Fibroblast of peridontal ligament (primary cell): ENCODE measurements at regions not wholly inside any gene's neighbourhood (a gene's known extent, or its start where the extent isn't known, plus 50 kb on each side); places are given as distances from the start of the nearest gene placed in this dataset.

ENCODE experiments used
- DNase-seq: peaks from one replicate; pipeline ENCODE4 v3.0.0-alpha.2; 2010; ENCODE audit errors: extremely low read depth

DNA sequence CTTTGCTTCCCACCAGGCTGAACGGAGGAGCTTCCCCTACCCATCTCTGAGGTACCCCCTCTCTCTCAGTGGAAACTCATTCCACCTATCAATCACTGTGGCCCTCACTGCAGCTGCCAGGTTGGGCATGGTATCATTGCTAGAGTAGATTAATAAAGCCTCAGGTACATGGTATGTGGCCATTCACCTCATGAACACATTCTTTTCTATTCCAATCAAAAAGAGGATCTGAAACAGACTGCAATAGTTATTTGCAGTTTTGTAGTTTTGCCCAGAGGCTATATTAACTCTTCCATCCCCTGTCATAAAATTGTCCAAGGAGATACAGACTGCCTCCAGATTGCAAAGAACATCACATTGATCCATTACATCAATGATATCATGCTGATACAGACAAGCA is 85.8 kb upstream of the MVB12B start:
- no peak for DNase-seq

GRCh38 chr9:126248680-126249079 is 77.9 kb upstream of the MVB12B start:
- peak; percentile 82 for DNase-seq

DNA sequence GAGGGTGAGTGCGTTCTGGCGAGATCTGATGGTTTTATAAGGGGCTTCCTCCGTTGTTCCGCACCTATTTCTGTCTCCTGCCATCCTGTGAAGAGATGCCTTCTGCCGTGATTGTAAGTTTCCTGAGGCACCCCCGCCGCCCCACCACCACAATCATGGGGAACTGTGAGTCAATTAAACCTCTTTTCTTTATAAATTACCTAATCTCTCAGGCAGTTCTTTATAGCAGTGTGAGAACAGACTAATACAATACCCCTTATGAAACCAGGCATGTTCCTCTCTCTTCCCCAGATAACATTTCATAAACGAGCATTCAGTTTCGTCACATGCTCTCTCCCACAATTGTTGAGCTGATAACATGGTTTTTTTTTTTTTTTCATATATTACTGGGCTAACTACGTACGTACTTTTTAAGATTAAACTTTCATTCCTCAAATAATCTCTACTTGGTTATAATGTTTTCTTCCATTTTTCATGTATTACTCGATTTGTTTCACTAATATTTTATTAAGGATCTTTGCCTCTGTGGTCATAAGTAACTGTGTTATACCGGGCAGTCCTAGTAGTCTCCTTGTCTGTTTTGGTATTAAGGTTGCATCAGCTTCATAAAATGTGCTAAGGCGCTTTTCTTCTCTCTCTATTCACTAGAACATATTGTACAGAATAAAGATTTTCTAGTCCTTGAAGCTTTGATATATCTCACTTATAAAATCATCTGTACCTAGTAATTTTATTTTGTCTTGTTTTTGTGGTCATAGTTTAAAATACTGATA is 64.9 kb upstream of the MVB12B start:
- no peak for DNase-seq

DNA sequence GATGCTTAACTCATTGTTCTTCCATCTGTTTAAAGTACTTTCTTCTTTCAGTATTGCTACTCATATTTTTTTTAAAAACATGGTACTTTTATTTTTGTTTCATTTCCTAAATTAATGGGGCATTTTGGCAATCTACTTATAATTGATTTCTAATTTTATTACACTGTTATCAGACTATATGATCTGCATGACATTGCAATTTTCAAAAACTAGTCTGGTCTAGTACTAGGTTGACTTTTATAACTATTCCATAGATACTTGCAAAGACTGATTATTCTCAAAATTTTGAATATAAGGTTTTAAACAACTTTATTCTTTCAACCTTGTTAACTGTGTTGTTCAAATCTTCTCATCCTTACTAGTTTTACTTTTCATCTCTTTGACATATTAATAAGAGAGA is 63.9 kb upstream of the MVB12B start:
- DNase-seq = no peak

DNA sequence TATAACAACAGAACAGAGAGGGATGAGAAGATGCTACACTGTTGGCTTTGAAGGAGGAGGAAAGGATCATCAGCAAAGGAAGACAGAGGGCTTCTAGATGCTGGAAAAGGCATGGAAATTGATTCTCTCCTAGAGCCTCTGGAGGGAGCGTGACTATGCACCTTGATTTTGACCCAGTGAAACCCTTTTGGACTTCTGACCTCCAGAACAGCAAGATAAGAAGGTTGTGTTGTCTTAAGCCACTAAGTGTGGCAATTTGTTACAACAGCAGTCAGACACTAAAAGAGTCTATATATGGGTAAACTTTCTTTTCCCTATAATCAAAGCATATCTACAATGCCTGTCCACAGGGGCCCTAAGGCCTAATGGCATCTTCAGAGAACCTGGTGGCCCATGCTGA is 56.1 kb upstream of the MVB12B start:
- no peak for DNase-seq

DNA sequence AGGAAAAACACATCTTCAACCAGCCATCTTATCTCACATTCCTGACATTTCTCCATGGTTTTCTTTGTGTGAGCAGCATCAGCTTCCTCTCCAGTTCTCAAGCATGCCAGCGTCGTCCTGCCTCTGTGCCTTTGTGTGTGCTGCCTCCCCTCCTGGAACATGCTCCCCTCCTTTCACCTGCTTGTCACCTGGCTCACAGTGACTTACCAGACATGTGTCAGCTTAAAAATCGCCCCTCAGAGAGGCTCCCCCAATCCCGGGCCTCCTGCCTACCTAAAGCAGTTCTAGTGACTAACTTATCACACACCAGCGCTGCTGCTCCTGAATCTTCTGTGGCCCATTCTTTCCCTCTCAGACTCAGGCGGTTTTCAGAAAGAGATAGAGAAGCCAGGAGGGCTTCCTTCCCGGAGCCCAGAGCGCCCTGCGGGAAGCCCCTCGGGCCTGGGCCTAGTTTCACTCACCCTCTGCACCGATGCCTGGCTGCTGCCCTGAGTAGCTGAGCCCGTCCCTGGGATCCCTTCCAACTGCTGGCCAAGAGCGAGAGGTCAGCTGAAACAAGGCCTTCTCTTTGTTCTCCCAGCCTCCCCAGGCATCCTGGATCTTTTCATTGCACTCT is 51.1 kb upstream of the MVB12B start:
- DNase-seq = no peak

- no peak for DNase-seq
Measured at GRCh38 chr9:126276056-126276728, 50.4 kb upstream of the MVB12B start.
